D721Med (cell line): ENCODE measurements at regions not wholly inside any gene's neighbourhood (a gene's known extent, or its start where the extent isn't known, plus 50 kb on each side); places are given as distances from the start of the nearest gene placed in this dataset.

ENCODE experiments used
- DNase-seq: peaks from one replicate; pipeline ENCODE4 v3.0.0; 2011; ENCODE audit warnings: low spot score; ENCODE audit not compliant: insufficient read length
- FAIRE-seq: peaks from 2 replicates; lab custom pipeline; 2011; peaks lifted over from hg19 to GRCh38; lab: Jason Lieb, UNC
- CTCF ChIP-seq: IDR thresholded peaks from 2 replicates; pipeline ENCODE4 v1.5.1; 2012; ENCODE audit warnings: mild to moderate bottlenecking, control low read depth; ENCODE audit not compliant: insufficient read depth; ENCODE audit errors: missing control alignments

DNA sequence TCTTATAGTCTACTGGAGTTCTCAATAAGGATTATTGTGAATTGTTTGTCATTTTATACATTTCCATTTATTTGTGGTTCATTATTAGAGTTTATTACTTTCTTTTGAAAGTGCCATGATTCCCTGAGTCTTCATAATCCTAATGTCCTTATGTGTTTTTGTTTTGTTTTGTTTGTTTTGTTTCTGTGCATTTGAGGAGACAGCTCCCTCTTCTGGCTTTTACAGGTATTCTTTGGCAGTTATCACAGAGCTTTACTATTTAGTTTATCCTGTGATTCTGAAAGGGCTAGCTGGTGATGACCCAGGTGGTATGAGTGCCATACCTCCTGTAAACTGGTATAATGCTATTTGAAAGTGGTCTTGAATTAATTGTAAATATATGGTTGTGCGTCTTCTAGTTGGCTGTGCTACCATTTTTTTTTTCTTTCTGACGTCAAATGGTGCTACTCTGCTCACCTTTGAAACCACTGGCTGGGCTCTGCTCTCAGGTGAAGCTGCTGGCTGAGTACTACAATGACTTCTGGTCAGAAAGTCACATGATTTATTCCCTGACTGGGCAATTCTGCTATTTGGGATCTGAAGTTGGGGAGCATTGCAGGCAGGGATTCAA is 751.2 kb downstream of the JRKL start:
- peak; percentile 22 for TF ChIP-seq CTCF
- DNase-seq = no peak
- peak; percentile 88 for FAIRE-seq

DNA sequence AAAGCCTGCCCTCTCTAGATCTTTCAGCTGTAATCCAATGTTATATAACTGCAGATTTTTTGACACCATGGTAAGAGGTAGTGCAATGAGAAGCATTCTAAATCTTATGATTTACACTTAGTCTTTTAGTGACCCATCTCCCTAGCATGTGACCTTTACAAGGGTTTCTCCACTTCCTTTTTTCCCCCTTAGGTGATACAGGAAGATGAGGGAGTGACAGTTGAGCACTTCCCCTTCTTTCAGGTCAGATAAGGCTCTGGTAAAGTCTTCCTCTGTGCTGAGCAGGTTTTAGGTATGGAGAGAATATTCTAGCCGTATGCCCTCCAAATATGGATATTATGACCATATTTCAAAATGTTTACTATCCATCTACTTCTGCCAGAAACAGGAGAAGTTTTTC is 753.6 kb downstream of the JRKL start:
- TF ChIP-seq CTCF = no peak
- no peak for FAIRE-seq
- DNase-seq = no peak

- TF ChIP-seq CTCF = no peak
- DNase-seq = no peak
- no peak for FAIRE-seq
Measured at GRCh38 chr11:97149741-97150140, 759.9 kb downstream of the JRKL start.

GRCh38 chr11:97157221-97157740 is 767.5 kb downstream of the JRKL start:
- no peak for FAIRE-seq
- no peak for TF ChIP-seq CTCF
- DNase-seq = no peak

DNA sequence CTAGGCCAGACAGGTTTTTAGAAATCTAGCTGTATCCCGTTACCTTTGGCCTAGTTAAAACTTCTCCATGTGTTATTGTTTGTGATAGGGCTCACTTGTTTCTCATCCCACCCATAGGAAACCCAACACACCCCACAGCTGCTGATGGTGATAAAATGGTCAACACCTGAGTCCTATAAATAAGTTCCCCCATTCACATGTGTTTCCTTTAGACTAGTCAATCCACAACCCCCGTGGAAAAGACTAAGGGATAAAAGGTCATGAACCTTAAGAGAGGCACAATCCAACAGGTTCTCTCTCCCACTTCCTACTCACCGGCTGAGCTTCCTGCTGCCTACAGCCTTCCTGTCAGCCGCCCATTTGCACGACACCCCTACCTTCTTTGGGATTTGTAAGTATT is 768.4 kb downstream of the JRKL start:
- DNase-seq (no peak), FAIRE-seq (no peak)
- TF ChIP-seq CTCF = no peak

DNA sequence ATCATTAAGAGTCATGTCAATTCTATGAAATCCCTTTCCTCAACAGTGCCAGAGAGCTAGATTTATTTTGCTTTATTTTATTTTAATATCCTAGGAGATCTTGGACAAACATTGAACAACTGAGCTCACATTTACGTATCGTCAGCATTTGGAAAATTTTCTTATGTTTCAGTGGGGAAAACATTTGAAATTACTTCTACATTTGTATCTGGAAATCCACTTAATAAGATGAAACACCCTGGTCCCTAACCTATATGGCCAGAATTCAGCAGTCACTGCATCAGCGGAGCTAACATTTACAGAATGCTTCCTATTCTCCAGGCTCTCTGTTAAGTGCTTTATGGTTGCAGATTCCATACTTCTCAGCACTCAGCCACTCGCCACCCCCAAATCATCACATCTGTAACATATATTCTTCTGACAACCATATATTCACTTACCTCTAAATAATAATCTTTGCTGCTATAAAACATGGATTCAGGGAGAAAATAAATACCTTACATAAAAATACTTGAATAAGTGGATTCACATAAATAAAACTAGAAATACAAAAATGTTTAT is 773.9 kb downstream of the JRKL start:
- DNase-seq (no peak), FAIRE-seq (peak; percentile 35)
- no peak for TF ChIP-seq CTCF

GRCh38 chr11:97201743-97202612 is 812.2 kb downstream of the JRKL start:
- DNase-seq (no peak), FAIRE-seq (no peak)
- no peak for TF ChIP-seq CTCF
